Loucy (cell line): ENCODE measurements at regions not wholly inside any gene's neighbourhood (a gene's known extent, or its start where the extent isn't known, plus 50 kb on each side); places are given as distances from the start of the nearest gene placed in this dataset.

Experiments
- EZH2phosphoT487 ChIP-seq: fragments of 200-600 bp; IDR thresholded peaks from 2 replicates; pipeline ENCODE4 v1.6.1; 2018; ENCODE audit warnings: antibody characterized with exemption, mild to moderate bottlenecking, moderate library complexity, borderline replicate concordance
- TF ChIP-seq, protein P1 (sequence below): fragments of 200-600 bp; sonication (generic); conservative IDR thresholded peaks from 2 replicates; pipeline ENCODE4 v1.5.1; 2014; ENCODE audit warnings: mild to moderate bottlenecking, antibody characterized with exemption, low read length

DNA sequence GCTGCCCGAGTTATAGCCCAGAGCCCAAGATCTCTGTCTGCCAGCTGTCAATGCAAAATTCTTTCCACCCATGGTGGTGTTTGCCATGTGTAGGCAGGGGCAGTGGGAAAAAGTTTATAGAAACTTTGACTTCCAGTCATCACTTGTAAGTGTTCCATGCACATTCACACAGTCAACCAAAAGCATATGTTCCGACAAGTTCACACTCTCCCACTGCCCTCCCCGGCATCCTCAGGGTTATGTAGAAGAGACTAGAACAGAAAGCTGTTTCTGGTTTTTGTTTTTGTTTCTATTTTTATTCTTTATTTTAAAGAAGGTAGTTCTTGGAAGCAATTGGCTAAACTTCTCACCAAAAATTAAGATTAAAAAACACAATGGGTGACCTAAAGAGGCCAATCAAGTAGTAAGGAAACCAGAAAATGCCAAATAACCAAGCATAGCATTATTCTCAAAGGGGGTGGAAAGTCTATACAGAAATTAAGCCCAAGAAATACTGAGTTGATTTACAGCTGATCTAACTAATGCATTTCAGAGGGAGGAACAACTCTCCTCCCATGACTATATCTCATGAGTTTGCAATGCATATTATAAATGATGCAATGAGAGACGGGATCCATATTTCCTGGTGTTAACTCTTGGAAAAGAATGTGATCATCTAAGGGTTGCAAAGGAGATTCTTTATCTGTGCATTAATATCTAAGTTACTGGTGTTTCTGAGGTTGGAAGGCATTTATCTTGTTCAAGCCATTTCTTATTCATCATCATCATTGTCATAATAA, 91.5 kb upstream of the ETS2 start:
- TF ChIP-seq, protein P1, sequence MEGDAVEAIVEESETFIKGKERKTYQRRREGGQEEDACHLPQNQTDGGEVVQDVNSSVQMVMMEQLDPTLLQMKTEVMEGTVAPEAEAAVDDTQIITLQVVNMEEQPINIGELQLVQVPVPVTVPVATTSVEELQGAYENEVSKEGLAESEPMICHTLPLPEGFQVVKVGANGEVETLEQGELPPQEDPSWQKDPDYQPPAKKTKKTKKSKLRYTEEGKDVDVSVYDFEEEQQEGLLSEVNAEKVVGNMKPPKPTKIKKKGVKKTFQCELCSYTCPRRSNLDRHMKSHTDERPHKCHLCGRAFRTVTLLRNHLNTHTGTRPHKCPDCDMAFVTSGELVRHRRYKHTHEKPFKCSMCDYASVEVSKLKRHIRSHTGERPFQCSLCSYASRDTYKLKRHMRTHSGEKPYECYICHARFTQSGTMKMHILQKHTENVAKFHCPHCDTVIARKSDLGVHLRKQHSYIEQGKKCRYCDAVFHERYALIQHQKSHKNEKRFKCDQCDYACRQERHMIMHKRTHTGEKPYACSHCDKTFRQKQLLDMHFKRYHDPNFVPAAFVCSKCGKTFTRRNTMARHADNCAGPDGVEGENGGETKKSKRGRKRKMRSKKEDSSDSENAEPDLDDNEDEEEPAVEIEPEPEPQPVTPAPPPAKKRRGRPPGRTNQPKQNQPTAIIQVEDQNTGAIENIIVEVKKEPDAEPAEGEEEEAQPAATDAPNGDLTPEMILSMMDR: no peak
- no peak for TF ChIP-seq EZH2phosphoT487
